ENCODE measurements at regions not wholly inside any gene's neighbourhood (a gene's known extent, or its start where the extent isn't known, plus 50 kb on each side); places are given as distances from the start of the nearest gene placed in this dataset.

GRCh38 chr12:56838621-56839488, 75.7 kb downstream of the HSD17B6 start:
- Histone ChIP-seq H3K36me3 (ENCODE audit: control insufficient read depth, insufficient read depth, low read length) (no peaks in the 10 kb centered on the region), H3K4me1 (ENCODE audit: control insufficient read depth, insufficient read depth, low read length) (peaks cover 25% of the 10 kb centered on the region), H3K27me3 (ENCODE audit: control insufficient read depth, insufficient read depth, low read length) (no peaks in the 10 kb centered on the region), H3K9me3 (replicated peaks; ENCODE audit: control insufficient read depth, low read depth, low read length) (no peaks in the 10 kb centered on the region), H3K4me3 (ENCODE audit: low read length) (no peak overlapping the region), H3K27ac (ENCODE audit: low read length) (no peak overlapping the region)
- DNase-seq = peak; percentile 23
- WGBS (ENCODE audit: insufficient coverage) = 5% methylated on average over 3 of the region's 7 CpGs

Data from muscle of leg (tissue), 3 donors.